Panc1 (cell line): ENCODE measurements at regions not wholly inside any gene's neighbourhood (a gene's known extent, or its start where the extent isn't known, plus 50 kb on each side); places are given as distances from the start of the nearest gene placed in this dataset.

Experiments used
- ATAC-seq: fragments of 200-7000 bp; cut with Tn5 transposase; 2 replicates; pipeline ENCODE4 v1.9.1; 2020; ENCODE audit warnings: mild to moderate bottlenecking, moderate library complexity
- BruUV-seq: library from RNA; stranded (reverse); fragments of 400-500 nt; replicated peaks from 2 replicates; lab custom pipeline; 2021; lab: Mats Ljungman, UMichigan
- CTCF ChIA-PET: fragments of 300-600 bp; sonication (Branson Sonifier 250); formaldehyde crosslinking; loops from one replicate; lab custom pipeline; 2022; ENCODE audit warnings: antibody characterized with exemption; lab: Charles Lee
- POLR2A ChIA-PET: fragments of 300-600 bp; sonication (Branson Sonifier 250); formaldehyde crosslinking; loops from one replicate; lab custom pipeline; 2022; ENCODE audit warnings: antibody characterized with exemption; lab: Charles Lee
- DNase-seq: peaks from one replicate; pipeline ENCODE4 v3.0.0-alpha.2; 2010; ENCODE audit warnings: low read depth, low spot score
- H3K27ac ChIP-seq: 2 replicates; pipeline ENCODE4 v1.5.1; 2011; ENCODE audit warnings: mild to moderate bottlenecking, low read length, inconsistent platforms
- H3K27me3 ChIP-seq: fragments of 200-500 bp; sonication (Bioruptor generic); 2 replicates; pipeline ENCODE4 v1.6.0; 2014; ENCODE audit warnings: low read length, inconsistent platforms; ENCODE audit not compliant: control insufficient read depth, insufficient read depth
- H3K36me3 ChIP-seq: fragments of 200-500 bp; sonication (Bioruptor generic); 2 replicates; pipeline ENCODE4 v1.5.1; 2014; ENCODE audit warnings: inconsistent platforms, mild to moderate bottlenecking, low read length, moderate library complexity; ENCODE audit not compliant: control insufficient read depth, insufficient read depth
- H3K4me1 ChIP-seq: 2 replicates; pipeline ENCODE4 v1.5.1; 2011; ENCODE audit warnings: inconsistent platforms, mild to moderate bottlenecking, low read length, moderate library complexity; ENCODE audit not compliant: control insufficient read depth, insufficient read depth
- H3K4me3 ChIP-seq, 2 experiments: 2 replicates each; pipeline ENCODE4 v1.5.1; 2011 to 2012; ENCODE audit warnings: low read depth in 2 of 2, low read length in 2 of 2, mild to moderate bottlenecking in 2 of 2, inconsistent platforms in 1 of 2, moderate library complexity in 1 of 2
- H3K9me3 ChIP-seq: fragments of 200-500 bp; sonication (Bioruptor generic); 2 replicates; pipeline ENCODE4 v1.5.1; 2014; ENCODE audit warnings: low read depth, mild to moderate bottlenecking, inconsistent platforms, low read length, moderate library complexity; ENCODE audit not compliant: control insufficient read depth, insufficient read depth
- CTCF ChIP-seq: fragments of 450-650 bp; IDR thresholded peaks from 2 replicates; pipeline ENCODE4 v1.5.1; 2017; ENCODE audit warnings: mild to moderate bottlenecking
- POLR2AphosphoS5 ChIP-seq: IDR thresholded peaks from 2 replicates; pipeline ENCODE4 v1.6.1; 2012; ENCODE audit warnings: mild to moderate bottlenecking, low read depth, low read length, moderate library complexity
- REST ChIP-seq, 2 experiments: IDR thresholded peaks; 2 replicates each; pipeline ENCODE4 v1.6.1; 2011 to 2012; ENCODE audit warnings: low read depth in 2 of 2, control low read depth in 1 of 2, low read length in 1 of 2, mild to moderate bottlenecking in 1 of 2, moderate library complexity in 1 of 2; ENCODE audit not compliant: insufficient read depth in 1 of 2
- SIN3A ChIP-seq: IDR thresholded peaks from 2 replicates; pipeline ENCODE4 v1.6.1; 2012; ENCODE audit warnings: low read depth, mild to moderate bottlenecking, low read length, moderate library complexity, borderline replicate concordance; ENCODE audit not compliant: insufficient read depth
- TCF7L2 ChIP-seq: IDR thresholded peaks from 2 replicates; pipeline ENCODE4 v1.6.1; 2011; ENCODE audit warnings: mild to moderate bottlenecking, low read depth, low read length, inconsistent platforms
- in situ Hi-C: cut with HindIII; loops from 2 replicates; pipeline ENCODE4 v1.10.0; 2016; ENCODE audit warnings: low sequenced_read_pairs, low pct_unique_long_range_greater_than_20kb
- intact Hi-C: fragments of 100-400 bp; cut with micrococcal nuclease; formaldehyde crosslinking; loops from one replicate; pipeline ENCODE4 v1.10.0; 2022; ENCODE audit not compliant: unreplicated experiment

- ATAC-seq (no peak), DNase-seq (no peak)
- Histone ChIP-seq H3K36me3 (no peaks in the 10 kb centered on the region), H3K27ac (no peak overlapping the region), H3K9me3 (no peaks in the 10 kb centered on the region), H3K4me1 (no peaks in the 10 kb centered on the region), H3K27me3 (peaks cover 2% of the 10 kb centered on the region; the same call in 1 of the 2 replicates), H3K4me3 (no peak overlapping the region)
- no TSS peak for BruUV-seq
- intact Hi-C loops = no loop called here
- in situ Hi-C loops = no loop called here
- CTCF ChIA-PET = no interaction called here
- no peak for TF ChIP-seq TCF7L2
- no peak for TF ChIP-seq SIN3A
- POLR2A ChIA-PET = no interaction called here
Observed at GRCh38 chr1:30422251-30422650, 301.1 kb downstream of the MATN1 start.

- H3K9me3 ChIP-seq = no peaks in the 10 kb centered on the region
- no TSS peak for BruUV-seq
- no peak for DNase-seq
- no peak overlapping the region for H3K27ac ChIP-seq
- in situ Hi-C loops = no loop called here
- TF ChIP-seq TCF7L2 = no peak
- TF ChIP-seq SIN3A = no peak
- TF ChIP-seq REST (IDR thresholded peaks at IDR 0.05; ENCODE audit: insufficient read depth in 1 of 2, low read depth in 2 of 2, low read length in 1 of 2) = no peak
- TF ChIP-seq CTCF = no peak
- TF ChIP-seq POLR2AphosphoS5 = no peak
- ChIA-PET POLR2A (no interaction called here), CTCF (no interaction called here)
- intact Hi-C loops = no loop called here
- no peak for ATAC-seq
- H3K36me3 ChIP-seq = no peaks in the 10 kb centered on the region
- no peak overlapping the region for H3K4me3 ChIP-seq
- no peaks in the 10 kb centered on the region for H3K4me1 ChIP-seq
- peaks cover 2% of the 10 kb centered on the region; the same call in 1 of the 2 replicates for H3K27me3 ChIP-seq
Observed at GRCh38 chr1:30420519-30421050, 302.8 kb downstream of the MATN1 start.

GRCh38 chr1:30419831-30420230 lies 303.6 kb downstream of the MATN1 start:
- Histone ChIP-seq H3K9me3 (no peaks in the 10 kb centered on the region), H3K27me3 (peaks cover 2% of the 10 kb centered on the region; the same call in 1 of the 2 replicates), H3K4me3 (no peak overlapping the region), H3K4me1 (no peaks in the 10 kb centered on the region), H3K36me3 (no peaks in the 10 kb centered on the region), H3K27ac (no peak overlapping the region)
- ChIA-PET POLR2A (no interaction called here), CTCF (no interaction called here)
- intact Hi-C loops = no loop called here
- in situ Hi-C loops = no loop called here
- no TSS peak for BruUV-seq
- DNase-seq = no peak
- TF ChIP-seq POLR2AphosphoS5 (no peak), TCF7L2 (no peak), CTCF (no peak), SIN3A (no peak)
- no peak for ATAC-seq
